ENCODE measurements at regions not wholly inside any gene's neighbourhood (a gene's known extent, or its start where the extent isn't known, plus 50 kb on each side); places are given as distances from the start of the nearest gene placed in this dataset.

DNA sequence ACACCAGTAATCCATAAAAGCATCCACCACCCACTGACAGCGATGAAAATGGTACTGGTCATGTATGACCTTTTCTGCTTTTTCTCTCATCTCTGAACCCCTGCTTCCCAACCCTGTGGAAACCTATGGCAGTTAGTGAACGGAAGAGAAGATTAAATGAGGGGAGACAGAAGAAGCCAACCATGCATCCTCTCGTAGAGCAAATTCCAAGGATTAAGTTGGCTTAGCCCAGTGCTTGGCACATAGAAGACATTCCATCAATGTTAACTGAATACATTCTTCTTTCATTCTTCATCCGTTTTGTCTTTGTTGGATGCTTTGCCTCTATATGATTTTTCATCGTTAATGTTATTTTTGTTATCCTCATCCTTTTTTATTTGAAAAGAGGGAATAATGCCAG, 339.7 kb upstream of the FLRT2 start:
- intact Hi-C loops (cut with DNase I): no loop called here
- no peaks in the 10 kb centered on the region for H3K27me3 ChIP-seq
- H3K4me3 ChIP-seq: no peak overlapping the region
- no peak for ATAC-seq
- H3K4me1 ChIP-seq: no peaks in the 10 kb centered on the region
- H3K27ac ChIP-seq: no peak overlapping the region
- H3K36me3 ChIP-seq: no peaks in the 10 kb centered on the region
- 66% methylated on average over 5 of the region's 5 CpGs for WGBS (ENCODE audit: insufficient coverage, low coverage, low lambda C conversion rate, missing lambda C conversion rate)
- TF ChIP-seq, protein P1, sequence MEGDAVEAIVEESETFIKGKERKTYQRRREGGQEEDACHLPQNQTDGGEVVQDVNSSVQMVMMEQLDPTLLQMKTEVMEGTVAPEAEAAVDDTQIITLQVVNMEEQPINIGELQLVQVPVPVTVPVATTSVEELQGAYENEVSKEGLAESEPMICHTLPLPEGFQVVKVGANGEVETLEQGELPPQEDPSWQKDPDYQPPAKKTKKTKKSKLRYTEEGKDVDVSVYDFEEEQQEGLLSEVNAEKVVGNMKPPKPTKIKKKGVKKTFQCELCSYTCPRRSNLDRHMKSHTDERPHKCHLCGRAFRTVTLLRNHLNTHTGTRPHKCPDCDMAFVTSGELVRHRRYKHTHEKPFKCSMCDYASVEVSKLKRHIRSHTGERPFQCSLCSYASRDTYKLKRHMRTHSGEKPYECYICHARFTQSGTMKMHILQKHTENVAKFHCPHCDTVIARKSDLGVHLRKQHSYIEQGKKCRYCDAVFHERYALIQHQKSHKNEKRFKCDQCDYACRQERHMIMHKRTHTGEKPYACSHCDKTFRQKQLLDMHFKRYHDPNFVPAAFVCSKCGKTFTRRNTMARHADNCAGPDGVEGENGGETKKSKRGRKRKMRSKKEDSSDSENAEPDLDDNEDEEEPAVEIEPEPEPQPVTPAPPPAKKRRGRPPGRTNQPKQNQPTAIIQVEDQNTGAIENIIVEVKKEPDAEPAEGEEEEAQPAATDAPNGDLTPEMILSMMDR (IDR thresholded peaks at IDR 0.05): no peak
- TF ChIP-seq POLR2A (IDR thresholded peaks at IDR 0.05): no peak
- H3K9me3 ChIP-seq: no peaks in the 10 kb centered on the region
- DNase-seq: no peak

DNA sequence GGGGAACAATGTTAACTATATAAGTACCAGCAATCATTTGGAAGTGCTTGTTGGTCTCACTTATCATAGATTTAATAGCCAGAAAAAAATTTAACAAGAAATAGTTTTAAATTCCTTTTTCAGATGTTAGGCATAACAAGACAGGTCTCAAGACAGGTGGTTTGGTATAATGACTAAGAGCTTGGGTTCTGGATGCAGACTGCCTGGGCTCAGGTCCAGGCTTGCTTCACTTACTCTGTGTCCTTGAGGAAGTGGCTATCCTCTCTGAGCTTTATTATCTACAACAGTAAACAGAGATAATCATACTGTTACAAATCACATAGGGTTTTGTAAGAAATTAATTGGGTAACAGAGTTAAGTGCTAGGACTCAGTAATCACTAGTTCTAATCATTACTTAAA, 338.0 kb upstream of the FLRT2 start:
- TF ChIP-seq POLR2A (IDR thresholded peaks at IDR 0.05): no peak
- TF ChIP-seq, protein P1 (IDR thresholded peaks at IDR 0.05): no peak

DNA sequence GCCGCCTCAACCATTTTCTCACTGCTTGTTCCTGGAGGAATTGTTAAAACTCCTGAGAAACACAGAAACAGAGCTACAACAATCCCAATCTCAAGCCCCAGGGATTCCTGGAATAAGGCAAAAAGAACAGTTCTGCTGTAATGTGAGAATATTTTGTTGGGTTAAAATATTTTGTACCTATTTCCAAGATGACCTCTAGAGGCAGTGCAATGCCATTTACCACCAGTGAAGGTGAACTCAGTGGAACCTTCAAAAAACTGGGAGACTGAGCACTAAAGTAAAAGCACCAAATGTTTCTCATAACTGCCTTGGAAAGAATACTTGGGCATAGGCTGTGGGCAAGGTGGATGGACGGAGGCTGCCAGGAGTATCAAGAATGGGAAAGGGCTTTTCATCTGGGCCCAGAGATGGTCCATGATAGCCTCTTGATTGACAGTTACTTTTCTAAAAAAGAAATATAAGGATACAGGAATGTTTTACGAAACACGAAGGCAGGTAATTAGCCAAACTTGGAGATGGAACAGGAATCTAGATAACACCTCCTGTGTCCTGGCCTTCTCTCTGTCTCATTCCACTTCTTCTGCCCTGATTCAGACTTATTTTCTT, 334.0 kb upstream of the FLRT2 start:
- DNase-seq: no peak
- WGBS (ENCODE audit: insufficient coverage, low coverage, low lambda C conversion rate, missing lambda C conversion rate): 62% methylated on average over 4 of the region's 4 CpGs
- peak in 3 of 4 donors; percentile 39 to 55 (median 42) for ATAC-seq
- TF ChIP-seq, protein P1 (IDR thresholded peaks at IDR 0.05): peak; percentile 26 to 54 (median 46)
- TF ChIP-seq POLR2A (IDR thresholded peaks at IDR 0.05): no peak
- Histone ChIP-seq H3K4me1 (no peaks in the 10 kb centered on the region), H3K27ac (no peak overlapping the region), H3K9me3 (no peaks in the 10 kb centered on the region), H3K36me3 (no peaks in the 10 kb centered on the region), H3K4me3 (no peak overlapping the region), H3K27me3 (no peaks in the 10 kb centered on the region)
- intact Hi-C loops (cut with DNase I): no loop called here

More for the DNA sequence above, 338.0 kb upstream of the FLRT2 start:
- H3K4me3 ChIP-seq: no peak overlapping the region
- ATAC-seq (no peak), DNase-seq (no peak)
- no peaks in the 10 kb centered on the region for H3K27me3 ChIP-seq
- no peak overlapping the region for H3K27ac ChIP-seq
- no peaks in the 10 kb centered on the region for H3K4me1 ChIP-seq
- H3K9me3 ChIP-seq: no peaks in the 10 kb centered on the region
- H3K36me3 ChIP-seq: no peaks in the 10 kb centered on the region
- intact Hi-C loops (cut with DNase I): no loop called here

DNA sequence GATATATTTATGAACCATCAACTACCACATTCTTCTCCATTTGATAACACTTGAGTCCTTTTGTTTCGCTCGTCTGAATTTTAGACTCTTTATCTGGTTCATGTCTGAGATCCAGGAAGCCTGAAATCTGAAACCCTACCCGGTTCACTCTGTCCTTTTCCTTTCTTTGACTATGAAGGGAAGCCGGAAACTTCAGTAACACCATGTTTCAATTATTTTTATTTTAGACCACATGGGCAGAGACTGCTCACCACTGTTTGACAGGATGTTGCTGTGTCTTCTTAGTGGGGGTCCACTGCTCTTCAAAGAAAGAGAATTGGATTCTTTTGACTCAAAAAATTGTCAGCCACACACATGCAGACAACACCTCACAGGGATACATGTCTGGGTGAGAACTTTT, 331.9 kb upstream of the FLRT2 start:
- ATAC-seq (peak in 1 of 4 donors; percentile 31), DNase-seq (no peak)
- no peaks in the 10 kb centered on the region for H3K9me3 ChIP-seq
- H3K4me1 ChIP-seq: no peaks in the 10 kb centered on the region
- intact Hi-C loops (cut with DNase I): no loop called here
- no peak for TF ChIP-seq POLR2A (IDR thresholded peaks at IDR 0.05)
- TF ChIP-seq, protein P1 (IDR thresholded peaks at IDR 0.05): no peak
- no peaks in the 10 kb centered on the region for H3K27me3 ChIP-seq
- no peak overlapping the region for H3K27ac ChIP-seq
- H3K36me3 ChIP-seq: no peaks in the 10 kb centered on the region
- no peak overlapping the region for H3K4me3 ChIP-seq
- 41% methylated on average over 4 of the region's 4 CpGs for WGBS (ENCODE audit: insufficient coverage, low coverage, low lambda C conversion rate, missing lambda C conversion rate)

DNA sequence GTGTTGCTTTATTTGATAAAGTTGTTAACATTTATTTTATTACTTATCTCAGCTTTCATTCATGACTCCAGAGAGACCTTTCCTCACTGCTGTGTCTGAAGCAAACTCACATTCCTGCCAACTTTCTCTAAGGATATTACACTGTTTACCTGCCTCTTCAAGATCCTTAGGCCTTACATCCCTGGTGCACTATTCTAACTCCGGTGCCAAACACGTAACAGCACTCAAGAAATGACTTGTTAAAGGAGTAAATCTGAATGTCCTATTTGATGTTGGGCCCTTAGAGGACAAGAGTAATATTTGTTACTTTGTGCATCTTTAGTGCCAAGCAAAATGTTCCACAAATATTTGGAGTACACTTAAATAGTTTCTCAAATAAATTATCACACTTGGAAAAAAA, 324.1 kb upstream of the FLRT2 start:
- Histone ChIP-seq H3K9me3 (no peaks in the 10 kb centered on the region), H3K36me3 (no peaks in the 10 kb centered on the region), H3K4me3 (no peak overlapping the region), H3K27me3 (no peaks in the 10 kb centered on the region), H3K27ac (no peak overlapping the region), H3K4me1 (no peaks in the 10 kb centered on the region)
- ATAC-seq: no peak
- DNase-seq: no peak
- 74% methylated on average over 2 of the region's 2 CpGs for WGBS (ENCODE audit: insufficient coverage, low coverage, low lambda C conversion rate, missing lambda C conversion rate)
- TF ChIP-seq POLR2A (IDR thresholded peaks at IDR 0.05): no peak
- TF ChIP-seq, protein P1 (IDR thresholded peaks at IDR 0.05): no peak
- intact Hi-C loops (cut with DNase I): no loop called here
